ENCODE measurements at regions not wholly inside any gene's neighbourhood (a gene's known extent, or its start where the extent isn't known, plus 50 kb on each side); places are given as distances from the start of the nearest gene placed in this dataset.

DNA sequence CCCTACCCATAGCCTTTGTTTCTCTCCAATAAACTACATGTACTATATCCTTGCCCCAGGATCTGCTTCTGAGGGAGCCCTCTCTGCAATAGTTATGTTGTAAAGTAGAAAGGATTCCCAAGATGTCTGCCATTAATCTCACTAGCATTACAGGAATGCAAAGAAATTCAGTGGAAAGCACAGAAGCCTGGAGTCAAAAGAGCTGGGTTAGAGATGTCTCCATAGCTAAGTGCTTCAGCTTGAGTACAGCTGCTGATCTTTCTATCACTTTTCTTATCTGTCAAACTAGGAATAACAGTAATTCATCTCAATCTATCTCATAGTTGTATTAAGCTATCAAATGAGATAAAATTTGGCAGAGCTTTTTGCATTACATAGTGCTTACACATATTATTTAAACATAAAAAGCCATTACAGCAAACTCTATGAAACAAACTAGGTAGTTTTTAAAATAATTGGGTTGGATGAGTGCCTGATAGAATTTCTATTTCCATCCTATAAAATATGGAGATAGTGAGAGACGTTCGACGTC lies 799.5 kb upstream of the SEMA6D start:
- Histone ChIP-seq H3K27me3 (ENCODE audit: control insufficient read depth in 2 of 2, insufficient read depth in 1 of 2, low read length in 1 of 2) (no peaks in the 10 kb centered on the region), H3K27ac (ENCODE audit: low read depth in 1 of 2, low read length in 1 of 2) (no peak overlapping the region), H3K4me3 (ENCODE audit: low read length in 2 of 2) (no peak overlapping the region), H3K4me1 (ENCODE audit: control insufficient read depth in 2 of 2, insufficient read depth in 2 of 2, low read length in 2 of 2) (no peaks in the 10 kb centered on the region), H3K9me3 (ENCODE audit: control insufficient read depth in 2 of 2, insufficient read depth in 1 of 2, low read length in 1 of 2) (peaks cover 0 to 8% of the 10 kb centered on the region in 2 donors), H3K36me3 (ENCODE audit: control insufficient read depth in 2 of 2, insufficient read depth in 2 of 2, low read length in 1 of 2) (no peaks in the 10 kb centered on the region)
- WGBS, result 97% methylated on average over 3 of the region's 3 CpGs
- no peak for DNase-seq (ENCODE audit: low read depth in 6 of 9, low spot score in 9 of 9)

- Histone ChIP-seq H3K9me3 (ENCODE audit: control insufficient read depth in 2 of 2, insufficient read depth in 1 of 2, low read length in 1 of 2) (peaks cover 0 to 8% of the 10 kb centered on the region in 2 donors), H3K27ac (ENCODE audit: low read depth in 1 of 2, low read length in 1 of 2) (no peak overlapping the region), H3K4me3 (ENCODE audit: low read length in 2 of 2) (no peak overlapping the region), H3K27me3 (ENCODE audit: control insufficient read depth in 2 of 2, insufficient read depth in 1 of 2, low read length in 1 of 2) (no peaks in the 10 kb centered on the region), H3K36me3 (ENCODE audit: control insufficient read depth in 2 of 2, insufficient read depth in 2 of 2, low read length in 1 of 2) (no peaks in the 10 kb centered on the region), H3K4me1 (ENCODE audit: control insufficient read depth in 2 of 2, insufficient read depth in 2 of 2, low read length in 2 of 2) (no peaks in the 10 kb centered on the region)
- no peak for DNase-seq (ENCODE audit: low read depth in 6 of 9, low spot score in 9 of 9)
- WGBS, result 91% methylated on average over 20 of the region's 20 CpGs
These were observed 798.7 kb upstream of the SEMA6D start for GRCh38 chr15:46918462-46919140.

GRCh38 chr15:46921891-46922290 lies 795.4 kb upstream of the SEMA6D start:
- 68% methylated on average over 3 of the region's 3 CpGs for WGBS

GRCh38 chr15:46930426-46930825 lies 786.9 kb upstream of the SEMA6D start:
- Histone ChIP-seq H3K4me3 (ENCODE audit: low read length in 2 of 2) (no peak overlapping the region), H3K4me1 (ENCODE audit: control insufficient read depth in 2 of 2, insufficient read depth in 2 of 2, low read length in 2 of 2) (no peaks in the 10 kb centered on the region), H3K36me3 (ENCODE audit: control insufficient read depth in 2 of 2, insufficient read depth in 2 of 2, low read length in 1 of 2) (no peaks in the 10 kb centered on the region), H3K27ac (ENCODE audit: low read depth in 1 of 2, low read length in 1 of 2) (no peak overlapping the region), H3K27me3 (ENCODE audit: control insufficient read depth in 2 of 2, insufficient read depth in 1 of 2, low read length in 1 of 2) (no peaks in the 10 kb centered on the region), H3K9me3 (ENCODE audit: control insufficient read depth in 2 of 2, insufficient read depth in 1 of 2, low read length in 1 of 2) (no peaks in the 10 kb centered on the region)
- DNase-seq (ENCODE audit: low read depth in 6 of 9, low spot score in 9 of 9), result no peak

More at GRCh38 chr15:46921891-46922290, 795.4 kb upstream of the SEMA6D start:
- H3K27ac ChIP-seq (ENCODE audit: low read depth in 1 of 2, low read length in 1 of 2), result no peak overlapping the region
- peaks cover 0 to 8% of the 10 kb centered on the region in 2 donors for H3K9me3 ChIP-seq (ENCODE audit: control insufficient read depth in 2 of 2, insufficient read depth in 1 of 2, low read length in 1 of 2)
- no peaks in the 10 kb centered on the region for H3K36me3 ChIP-seq (ENCODE audit: control insufficient read depth in 2 of 2, insufficient read depth in 2 of 2, low read length in 1 of 2)
- H3K4me1 ChIP-seq (ENCODE audit: control insufficient read depth in 2 of 2, insufficient read depth in 2 of 2, low read length in 2 of 2), result no peaks in the 10 kb centered on the region
- no peaks in the 10 kb centered on the region for H3K27me3 ChIP-seq (ENCODE audit: control insufficient read depth in 2 of 2, insufficient read depth in 1 of 2, low read length in 1 of 2)
- no peak for DNase-seq (ENCODE audit: low read depth in 6 of 9, low spot score in 9 of 9)
- no peak overlapping the region for H3K4me3 ChIP-seq (ENCODE audit: low read length in 2 of 2)

- Histone ChIP-seq H3K27me3 (ENCODE audit: control insufficient read depth in 2 of 2, insufficient read depth in 1 of 2, low read length in 1 of 2) (no peaks in the 10 kb centered on the region), H3K27ac (ENCODE audit: low read depth in 1 of 2, low read length in 1 of 2) (no peak overlapping the region), H3K4me1 (ENCODE audit: control insufficient read depth in 2 of 2, insufficient read depth in 2 of 2, low read length in 2 of 2) (no peaks in the 10 kb centered on the region), H3K9me3 (ENCODE audit: control insufficient read depth in 2 of 2, insufficient read depth in 1 of 2, low read length in 1 of 2) (peaks cover 0 to 2% of the 10 kb centered on the region in 2 donors), H3K4me3 (ENCODE audit: low read length in 2 of 2) (no peak overlapping the region), H3K36me3 (ENCODE audit: control insufficient read depth in 2 of 2, insufficient read depth in 2 of 2, low read length in 1 of 2) (no peaks in the 10 kb centered on the region)
- 74% methylated on average over 4 of the region's 4 CpGs for WGBS
- no peak for DNase-seq (ENCODE audit: low read depth in 6 of 9, low spot score in 9 of 9)
These were observed 784.0 kb upstream of the SEMA6D start for GRCh38 chr15:46933332-46933731.

GRCh38 chr15:46934851-46935250 lies 782.5 kb upstream of the SEMA6D start:
- Histone ChIP-seq H3K9me3 (ENCODE audit: control insufficient read depth in 2 of 2, insufficient read depth in 1 of 2, low read length in 1 of 2) (peaks cover 0 to 2% of the 10 kb centered on the region in 2 donors), H3K36me3 (ENCODE audit: control insufficient read depth in 2 of 2, insufficient read depth in 2 of 2, low read length in 1 of 2) (no peaks in the 10 kb centered on the region), H3K4me3 (ENCODE audit: low read length in 2 of 2) (no peak overlapping the region), H3K27me3 (ENCODE audit: control insufficient read depth in 2 of 2, insufficient read depth in 1 of 2, low read length in 1 of 2) (no peaks in the 10 kb centered on the region), H3K27ac (ENCODE audit: low read depth in 1 of 2, low read length in 1 of 2) (no peak overlapping the region), H3K4me1 (ENCODE audit: control insufficient read depth in 2 of 2, insufficient read depth in 2 of 2, low read length in 2 of 2) (no peaks in the 10 kb centered on the region)
- DNase-seq (ENCODE audit: low read depth in 6 of 9, low spot score in 9 of 9), result no peak
- WGBS, result 87% methylated on average over 2 of the region's 2 CpGs

- H3K27me3 ChIP-seq (ENCODE audit: control insufficient read depth in 2 of 2, insufficient read depth in 1 of 2, low read length in 1 of 2), result no peaks in the 10 kb centered on the region
- no peaks in the 10 kb centered on the region for H3K4me1 ChIP-seq (ENCODE audit: control insufficient read depth in 2 of 2, insufficient read depth in 2 of 2, low read length in 2 of 2)
- no peak overlapping the region for H3K4me3 ChIP-seq (ENCODE audit: low read length in 2 of 2)
- DNase-seq (ENCODE audit: low read depth in 6 of 9, low spot score in 9 of 9), result no peak
- WGBS, result 76% methylated on average over 1 of the region's 1 CpG
- no peaks in the 10 kb centered on the region for H3K36me3 ChIP-seq (ENCODE audit: control insufficient read depth in 2 of 2, insufficient read depth in 2 of 2, low read length in 1 of 2)
- no peak overlapping the region for H3K27ac ChIP-seq (ENCODE audit: low read depth in 1 of 2, low read length in 1 of 2)
- peaks cover 0 to 2% of the 10 kb centered on the region in 2 donors for H3K9me3 ChIP-seq (ENCODE audit: control insufficient read depth in 2 of 2, insufficient read depth in 1 of 2, low read length in 1 of 2)
These were observed 779.1 kb upstream of the SEMA6D start for GRCh38 chr15:46938169-46938568.

DNA sequence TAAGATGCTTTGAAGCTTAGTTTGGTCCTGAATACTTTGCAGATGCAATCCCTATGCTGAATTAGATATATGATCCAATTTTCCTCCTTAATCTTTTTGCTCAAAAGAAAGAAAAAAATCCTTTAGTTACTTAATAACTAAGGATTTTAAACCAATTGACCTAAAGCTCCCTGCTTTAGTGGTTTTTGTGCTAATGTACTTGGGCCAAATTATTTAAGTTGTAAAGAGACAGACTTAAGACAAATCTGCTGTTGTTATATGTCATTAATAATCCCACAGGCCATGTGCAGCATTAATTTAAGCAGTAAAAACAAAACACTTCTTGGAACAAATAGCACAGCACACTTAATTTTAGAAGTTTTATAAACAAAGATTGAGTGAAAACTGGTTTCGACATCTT lies 776.1 kb upstream of the SEMA6D start:
- Histone ChIP-seq H3K9me3 (ENCODE audit: control insufficient read depth in 2 of 2, insufficient read depth in 1 of 2, low read length in 1 of 2) (peaks cover 0 to 2% of the 10 kb centered on the region in 2 donors), H3K4me1 (ENCODE audit: control insufficient read depth in 2 of 2, insufficient read depth in 2 of 2, low read length in 2 of 2) (no peaks in the 10 kb centered on the region), H3K4me3 (ENCODE audit: low read length in 2 of 2) (no peak overlapping the region), H3K36me3 (ENCODE audit: control insufficient read depth in 2 of 2, insufficient read depth in 2 of 2, low read length in 1 of 2) (no peaks in the 10 kb centered on the region), H3K27ac (ENCODE audit: low read depth in 1 of 2, low read length in 1 of 2) (no peak overlapping the region), H3K27me3 (ENCODE audit: control insufficient read depth in 2 of 2, insufficient read depth in 1 of 2, low read length in 1 of 2) (no peaks in the 10 kb centered on the region)
- WGBS, result 93% methylated on average over 1 of the region's 1 CpG
- no peak for DNase-seq (ENCODE audit: low read depth in 6 of 9, low spot score in 9 of 9)

GRCh38 chr15:46946953-46947352 lies 770.4 kb upstream of the SEMA6D start:
- Histone ChIP-seq H3K9me3 (ENCODE audit: control insufficient read depth in 2 of 2, insufficient read depth in 1 of 2, low read length in 1 of 2) (no peaks in the 10 kb centered on the region), H3K36me3 (ENCODE audit: control insufficient read depth in 2 of 2, insufficient read depth in 2 of 2, low read length in 1 of 2) (no peaks in the 10 kb centered on the region), H3K27me3 (ENCODE audit: control insufficient read depth in 2 of 2, insufficient read depth in 1 of 2, low read length in 1 of 2) (no peaks in the 10 kb centered on the region), H3K4me1 (ENCODE audit: control insufficient read depth in 2 of 2, insufficient read depth in 2 of 2, low read length in 2 of 2) (no peaks in the 10 kb centered on the region), H3K27ac (ENCODE audit: low read depth in 1 of 2, low read length in 1 of 2) (no peak overlapping the region), H3K4me3 (ENCODE audit: low read length in 2 of 2) (no peak overlapping the region)
- no peak for DNase-seq (ENCODE audit: low read depth in 6 of 9, low spot score in 9 of 9)
- WGBS, result 92% methylated on average over 3 of the region's 3 CpGs

Data from thymus (tissue), 11 donors.